SK-N-SH treated with all-trans-retinoic acid at 6 μM for 48 hours (cell line): ENCODE measurements at regions not wholly inside any gene's neighbourhood (a gene's known extent, or its start where the extent isn't known, plus 50 kb on each side); places are given as distances from the start of the nearest gene placed in this dataset.

ENCODE experiments used
- ARNTL ChIP-seq: fragments of 450-650 bp; formaldehyde crosslinking; IDR thresholded peaks from 2 replicates; pipeline ENCODE4 v1.5.0; 2020; ENCODE audit warnings: low read depth, mild to moderate bottlenecking, moderate library complexity, borderline replicate concordance
- ESRRG ChIP-seq: fragments of 250-450 bp; sonication (Bioruptor Pico); IDR thresholded peaks from 2 replicates; pipeline ENCODE4 v1.6.1; 2021; ENCODE audit warnings: mild to moderate bottlenecking
- POU6F1 ChIP-seq: fragments of 250-450 bp; sonication (Bioruptor Pico); IDR thresholded peaks from 2 replicates; pipeline ENCODE4 v1.8.0; 2021; ENCODE audit warnings: low read depth, mild to moderate bottlenecking, moderate library complexity, borderline replicate concordance
- PPARA ChIP-seq: fragments of 250-450 bp; sonication (Bioruptor Pico); IDR thresholded peaks from 2 replicates; pipeline ENCODE4 v1.5.0; 2020; ENCODE audit warnings: mild to moderate bottlenecking, borderline replicate concordance
- TCF4 ChIP-seq: fragments of 250-450 bp; sonication (Bioruptor Pico); IDR thresholded peaks from 2 replicates; pipeline ENCODE4 v1.8.0; 2021; ENCODE audit warnings: mild to moderate bottlenecking, moderate library complexity, borderline replicate concordance
- TSHZ2 ChIP-seq: fragments of 250-450 bp; sonication (Bioruptor Pico); IDR thresholded peaks from 2 replicates; pipeline ENCODE4 v1.5.0; 2020; ENCODE audit warnings: mild to moderate bottlenecking, moderate library complexity
- ZFP3 ChIP-seq: fragments of 250-450 bp; sonication (Bioruptor Pico); IDR thresholded peaks from 2 replicates; pipeline ENCODE4 v1.5.0; 2020; ENCODE audit warnings: mild to moderate bottlenecking, moderate library complexity

GRCh38 chr6:1227935-1228753 is 83.8 kb upstream of the FOXQ1 start:
- no peak for TF ChIP-seq ESRRG (CRISPR knock-in tag)
- no peak for TF ChIP-seq PPARA (CRISPR knock-in tag)
- no peak for TF ChIP-seq TSHZ2 (CRISPR knock-in tag)
- TF ChIP-seq ARNTL, result no peak
- no peak for TF ChIP-seq POU6F1
- no peak for TF ChIP-seq TCF4
- TF ChIP-seq ZFP3, result no peak
